GM13976 (cell line): ENCODE measurements at regions not wholly inside any gene's neighbourhood (a gene's known extent, or its start where the extent isn't known, plus 50 kb on each side); places are given as distances from the start of the nearest gene placed in this dataset.

Source experiments
- DNase-seq: peaks from one replicate; pipeline ENCODE4 v3.0.0; 2012; ENCODE audit warnings: low spot score
- in situ Hi-C: fragments of 300-500 bp; cut with MboI; formaldehyde crosslinking; loops from one replicate; pipeline ENCODE4 v1.12.0; 2022; ENCODE audit warnings: low sequenced_read_pairs, mixed read lengths, inconsistent platforms; ENCODE audit not compliant: unreplicated experiment
- TF ChIP-seq, protein P1 (sequence below): IDR thresholded peaks from 2 replicates; pipeline ENCODE4 v1.5.1; 2012; ENCODE audit warnings: borderline replicate concordance, mild to moderate bottlenecking; ENCODE audit not compliant: insufficient read depth; ENCODE audit errors: extremely low read depth, missing control alignments, control extremely low read depth

DNA sequence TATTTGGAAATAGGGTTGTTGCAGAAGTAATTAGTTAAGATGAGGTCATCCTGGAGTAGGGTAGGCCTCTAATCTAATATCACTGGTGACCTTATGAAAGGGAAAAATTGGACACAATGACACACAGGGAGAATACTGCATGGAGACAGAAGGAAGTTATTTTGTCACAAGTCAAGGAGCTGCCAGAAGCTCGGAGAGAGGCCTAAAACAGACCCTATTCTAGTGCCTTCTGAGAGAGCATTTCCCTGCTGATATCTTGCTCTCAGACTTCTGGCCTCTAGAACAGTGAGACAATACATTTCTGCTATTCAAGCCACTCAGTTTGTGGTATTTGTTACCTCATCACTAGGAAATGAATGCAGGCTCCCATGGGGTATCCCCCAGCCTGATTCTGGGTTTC is 332.9 kb downstream of the CSNK1G3 start:
- TF ChIP-seq, protein P1, sequence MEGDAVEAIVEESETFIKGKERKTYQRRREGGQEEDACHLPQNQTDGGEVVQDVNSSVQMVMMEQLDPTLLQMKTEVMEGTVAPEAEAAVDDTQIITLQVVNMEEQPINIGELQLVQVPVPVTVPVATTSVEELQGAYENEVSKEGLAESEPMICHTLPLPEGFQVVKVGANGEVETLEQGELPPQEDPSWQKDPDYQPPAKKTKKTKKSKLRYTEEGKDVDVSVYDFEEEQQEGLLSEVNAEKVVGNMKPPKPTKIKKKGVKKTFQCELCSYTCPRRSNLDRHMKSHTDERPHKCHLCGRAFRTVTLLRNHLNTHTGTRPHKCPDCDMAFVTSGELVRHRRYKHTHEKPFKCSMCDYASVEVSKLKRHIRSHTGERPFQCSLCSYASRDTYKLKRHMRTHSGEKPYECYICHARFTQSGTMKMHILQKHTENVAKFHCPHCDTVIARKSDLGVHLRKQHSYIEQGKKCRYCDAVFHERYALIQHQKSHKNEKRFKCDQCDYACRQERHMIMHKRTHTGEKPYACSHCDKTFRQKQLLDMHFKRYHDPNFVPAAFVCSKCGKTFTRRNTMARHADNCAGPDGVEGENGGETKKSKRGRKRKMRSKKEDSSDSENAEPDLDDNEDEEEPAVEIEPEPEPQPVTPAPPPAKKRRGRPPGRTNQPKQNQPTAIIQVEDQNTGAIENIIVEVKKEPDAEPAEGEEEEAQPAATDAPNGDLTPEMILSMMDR, result no peak
- in situ Hi-C loops, result no loop called here
- no peak for DNase-seq

DNA sequence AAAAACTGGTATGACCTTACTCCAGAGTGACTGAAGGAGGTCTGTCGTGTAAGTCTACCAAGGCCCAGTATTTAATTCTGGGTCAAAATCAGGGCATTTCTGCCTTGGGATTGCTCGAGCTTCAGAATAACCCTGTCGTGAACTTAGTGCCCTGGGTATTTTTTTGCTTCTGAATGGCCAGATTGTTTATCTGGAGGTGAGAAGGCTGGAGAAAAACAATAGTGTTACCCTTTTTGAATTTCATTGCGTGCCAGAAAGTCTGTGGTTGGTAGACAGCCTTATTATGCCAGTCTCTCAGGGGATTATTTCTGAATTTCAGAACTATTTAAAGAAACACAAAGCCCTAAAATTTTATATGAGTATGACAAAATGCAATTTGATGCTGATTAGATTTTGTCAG is 323.4 kb downstream of the CSNK1G3 start:
- no peak for DNase-seq
- in situ Hi-C loops, result no loop called here
- TF ChIP-seq, protein P1, result no peak

DNA sequence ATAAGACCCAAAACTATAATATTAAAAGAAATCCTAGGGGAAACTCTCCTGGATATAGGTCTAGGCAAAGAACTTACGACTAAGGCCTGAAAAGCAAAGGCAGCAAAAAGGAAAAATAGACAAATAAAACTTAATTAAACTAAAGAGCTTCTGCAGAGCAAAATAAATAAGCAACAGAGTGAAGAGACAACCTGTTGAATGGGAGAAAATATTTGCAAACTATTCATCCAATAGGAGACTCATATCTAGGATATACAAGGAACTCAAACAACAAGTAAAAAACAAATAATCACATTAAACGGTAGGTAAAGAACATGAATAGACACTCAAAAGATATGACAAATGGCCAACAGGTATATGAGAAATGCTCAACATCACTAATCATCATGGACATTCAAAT is 318.6 kb downstream of the CSNK1G3 start:
- no peak for DNase-seq
- TF ChIP-seq, protein P1, result no peak
- in situ Hi-C loops, result no loop called here

DNA sequence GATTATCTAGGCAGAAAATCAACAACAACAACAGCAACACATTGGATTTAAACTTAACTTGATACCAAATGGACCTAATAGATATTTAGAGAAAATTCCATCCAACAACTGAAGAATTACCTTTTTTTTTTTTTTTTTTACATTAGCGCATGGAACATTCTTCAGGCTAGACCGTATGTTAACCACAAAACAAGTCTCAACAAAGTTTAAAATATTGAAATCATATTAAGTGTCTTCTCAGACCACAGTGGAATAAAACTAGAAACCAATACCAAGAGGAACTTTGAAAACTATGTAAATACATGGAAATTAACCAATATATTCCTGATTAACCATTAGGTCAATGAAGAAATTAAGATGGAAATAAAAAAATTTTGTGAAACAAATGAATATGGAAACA is 315.8 kb downstream of the CSNK1G3 start:
- no peak for DNase-seq
- in situ Hi-C loops, result no loop called here
- TF ChIP-seq, protein P1, result no peak

DNA sequence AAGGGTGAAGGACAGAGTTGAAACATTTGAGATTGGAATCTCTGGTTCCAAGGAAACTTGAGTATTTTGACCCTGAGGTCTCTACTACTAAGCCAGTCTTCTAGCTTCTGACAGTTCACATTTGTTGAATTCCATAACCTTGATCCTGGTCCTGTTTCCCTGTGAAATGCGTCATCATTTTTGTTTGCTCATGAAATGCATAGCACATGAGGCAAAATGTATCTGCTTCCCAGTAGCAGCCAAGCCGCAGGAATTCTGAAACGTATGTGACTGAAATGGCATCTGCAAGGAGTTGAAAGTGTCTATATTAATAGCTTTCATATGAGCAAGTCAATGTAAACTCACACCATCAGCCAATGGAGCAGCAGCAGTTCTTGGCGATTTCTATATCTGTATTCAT is 307.9 kb downstream of the CSNK1G3 start:
- TF ChIP-seq, protein P1, result no peak
- no peak for DNase-seq
- in situ Hi-C loops, result no loop called here

DNA sequence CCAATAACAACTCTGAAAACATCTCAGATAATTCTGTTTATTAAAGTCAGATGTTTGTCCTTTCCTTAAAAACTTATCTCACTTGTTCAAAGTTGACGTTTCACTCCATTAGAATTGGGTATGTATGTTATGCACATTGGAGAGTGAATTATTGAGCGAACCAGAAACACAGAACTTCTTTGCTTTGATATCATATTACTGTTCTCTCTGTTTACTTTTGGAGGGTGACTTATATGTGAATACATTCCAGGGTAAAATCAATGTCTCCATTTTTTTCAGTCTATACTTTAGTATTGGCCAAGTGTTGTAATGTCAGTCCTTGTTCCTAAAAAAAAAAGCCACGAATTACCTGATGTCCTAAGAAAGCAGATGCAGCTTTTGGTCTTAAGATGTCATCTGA is 307.4 kb downstream of the CSNK1G3 start:
- TF ChIP-seq, protein P1, result no peak
- in situ Hi-C loops, result no loop called here
- DNase-seq, result no peak

DNA sequence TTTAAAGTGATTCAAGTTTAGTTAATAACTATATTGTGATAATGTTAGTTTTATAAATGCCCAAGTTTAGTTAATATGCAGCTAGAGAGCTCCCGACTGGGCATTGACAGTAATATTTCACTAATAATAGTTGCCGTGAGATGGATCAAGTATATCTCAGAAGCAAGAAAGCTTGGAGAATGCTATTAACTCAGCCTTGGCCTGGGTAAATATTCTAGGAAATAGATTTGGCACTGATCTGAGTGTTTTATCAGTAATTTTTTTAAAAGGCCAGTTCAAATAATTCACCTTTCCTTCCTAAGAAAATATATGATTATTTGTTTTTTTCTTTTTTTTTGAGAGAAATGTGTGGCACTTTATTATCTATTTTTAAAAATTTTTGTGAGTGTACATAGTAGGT is 305.3 kb downstream of the CSNK1G3 start:
- TF ChIP-seq, protein P1, result no peak
- no peak for DNase-seq
- in situ Hi-C loops, result no loop called here
